ENCODE measurements at regions not wholly inside any gene's neighbourhood (a gene's known extent, or its start where the extent isn't known, plus 50 kb on each side); places are given as distances from the start of the nearest gene placed in this dataset.

- no peaks in the 10 kb centered on the region for H3K36me3 ChIP-seq (ENCODE audit: control insufficient read depth, low read length)
- no peak overlapping the region for H3K27ac ChIP-seq (ENCODE audit: low read depth, low read length)
- H4K20me1 ChIP-seq (ENCODE audit: control insufficient read depth, insufficient read depth, low read depth, low read length) = no peaks in the 10 kb centered on the region
- peaks cover 18% of the 10 kb centered on the region for H3K27me3 ChIP-seq (ENCODE audit: control insufficient read depth, low read length)
- H3K4me1 ChIP-seq (ENCODE audit: control insufficient read depth, low read length) = no peaks in the 10 kb centered on the region
- H3K4me2 ChIP-seq (ENCODE audit: low read length) = no peak overlapping the region
- no peak overlapping the region for H3K4me3 ChIP-seq (ENCODE audit: low read length)
- H3K9me2 ChIP-seq (replicated peaks; ENCODE audit: control insufficient read depth, low read length) = no peaks in the 10 kb centered on the region
- H3F3A ChIP-seq (ENCODE audit: control insufficient read depth, insufficient read depth) = no peaks in the 10 kb centered on the region
- H3K9me3 ChIP-seq (ENCODE audit: control insufficient read depth, insufficient read depth, low read length) = no peaks in the 10 kb centered on the region
- no peak for TF ChIP-seq CTCF (IDR thresholded peaks at IDR 0.05; ENCODE audit: low read depth, low read length, poor library complexity, severe bottlenecking)
- H3K79me2 ChIP-seq (ENCODE audit: control insufficient read depth, low read length) = no peaks in the 10 kb centered on the region
Measured at GRCh38 chr3:193789455-193789854, 196.4 kb downstream of the OPA1 start.

GRCh38 chr3:193790086-193790990, 197.3 kb downstream of the OPA1 start:
- no peaks in the 10 kb centered on the region for H3K79me2 ChIP-seq (ENCODE audit: control insufficient read depth, low read length)
- no peak overlapping the region for H3K4me2 ChIP-seq (ENCODE audit: low read length)
- TF ChIP-seq CTCF (IDR thresholded peaks at IDR 0.05; ENCODE audit: low read depth, low read length, poor library complexity, severe bottlenecking) (no peak), EZH2phosphoT487 (IDR thresholded peaks at IDR 0.05; ENCODE audit: borderline replicate concordance, low read length) (no peak)
- H3K9me2 ChIP-seq (replicated peaks; ENCODE audit: control insufficient read depth, low read length) = no peaks in the 10 kb centered on the region
- H3K27me3 ChIP-seq (ENCODE audit: control insufficient read depth, low read length) = peaks cover 18% of the 10 kb centered on the region
- H3K27ac ChIP-seq (ENCODE audit: low read depth, low read length) = no peak overlapping the region
- H3K9me3 ChIP-seq (ENCODE audit: control insufficient read depth, insufficient read depth, low read length) = no peaks in the 10 kb centered on the region
- no peaks in the 10 kb centered on the region for H3F3A ChIP-seq (ENCODE audit: control insufficient read depth, insufficient read depth)
- H3K4me1 ChIP-seq (ENCODE audit: control insufficient read depth, low read length) = no peaks in the 10 kb centered on the region
- no peaks in the 10 kb centered on the region for H4K20me1 ChIP-seq (ENCODE audit: control insufficient read depth, insufficient read depth, low read depth, low read length)
- no peaks in the 10 kb centered on the region for H3K36me3 ChIP-seq (ENCODE audit: control insufficient read depth, low read length)
- H3K4me3 ChIP-seq (ENCODE audit: low read length) = no peak overlapping the region

- H3K9me2 ChIP-seq (replicated peaks; ENCODE audit: control insufficient read depth, low read length) = no peaks in the 10 kb centered on the region
- H4K20me1 ChIP-seq (ENCODE audit: control insufficient read depth, insufficient read depth, low read depth, low read length) = no peaks in the 10 kb centered on the region
- H3K36me3 ChIP-seq (ENCODE audit: control insufficient read depth, low read length) = no peaks in the 10 kb centered on the region
- H3K4me1 ChIP-seq (ENCODE audit: control insufficient read depth, low read length) = no peaks in the 10 kb centered on the region
- no peak overlapping the region for H3K4me2 ChIP-seq (ENCODE audit: low read length)
- no peaks in the 10 kb centered on the region for H3K9me3 ChIP-seq (ENCODE audit: control insufficient read depth, insufficient read depth, low read length)
- no peak overlapping the region for H3K27ac ChIP-seq (ENCODE audit: low read depth, low read length)
- peaks cover 18% of the 10 kb centered on the region for H3K27me3 ChIP-seq (ENCODE audit: control insufficient read depth, low read length)
- no peak overlapping the region for H3K4me3 ChIP-seq (ENCODE audit: low read length)
- TF ChIP-seq EZH2phosphoT487 (IDR thresholded peaks at IDR 0.05; ENCODE audit: borderline replicate concordance, low read length) = no peak
- TF ChIP-seq CTCF (IDR thresholded peaks at IDR 0.05; ENCODE audit: low read depth, low read length, poor library complexity, severe bottlenecking) = no peak
- no peaks in the 10 kb centered on the region for H3F3A ChIP-seq (ENCODE audit: control insufficient read depth, insufficient read depth)
- H3K79me2 ChIP-seq (ENCODE audit: control insufficient read depth, low read length) = no peaks in the 10 kb centered on the region
Measured at GRCh38 chr3:193791041-193792032, 198.3 kb downstream of the OPA1 start.
